Sigmoid colon (tissue), 4 donors: ENCODE measurements at regions not wholly inside any gene's neighbourhood (a gene's known extent, or its start where the extent isn't known, plus 50 kb on each side); places are given as distances from the start of the nearest gene placed in this dataset.

Experiments
- CTCF ChIP-seq, 4 experiments: fragments of 450-650 bp in 3 of 4; fragments of 200-600 bp in 1 of 4; IDR thresholded peaks; one replicate each; pipeline ENCODE4 v1.5.1; 2016 to 2019; ENCODE audit warnings: antibody characterized with exemption in 4 of 4, mild to moderate bottlenecking in 3 of 4, moderate library complexity in 2 of 4
- EP300 ChIP-seq, 4 donors: sonication (generic); formaldehyde crosslinking; IDR thresholded peaks; one replicate each; pipeline ENCODE4 v1.6.1; 2017; ENCODE audit warnings: antibody characterized with exemption in 4 of 4
- POLR2A ChIP-seq, 2 donors: fragments of 450-650 bp; IDR thresholded peaks; one replicate each; pipeline ENCODE4 v1.6.1; 2016; ENCODE audit warnings: antibody characterized with exemption in 2 of 2, mild to moderate bottlenecking in 2 of 2, moderate library complexity in 2 of 2
- POLR2AphosphoS5 ChIP-seq, 4 donors: sonication (generic); formaldehyde crosslinking; IDR thresholded peaks; one replicate each; pipeline ENCODE4 v1.6.1; 2017; ENCODE audit warnings: antibody characterized with exemption in 4 of 4

- no peak for TF ChIP-seq CTCF (IDR thresholded peaks at IDR 0.05)
- TF ChIP-seq POLR2A (IDR thresholded peaks at IDR 0.05): no peak
- TF ChIP-seq POLR2AphosphoS5 (IDR thresholded peaks at IDR 0.05): no peak
- no peak for TF ChIP-seq EP300 (IDR thresholded peaks at IDR 0.05)
Measured at GRCh38 chr6:68069921-68070710, 565.0 kb upstream of the ADGRB3 start.
